Left lung (tissue), 4 donors: ENCODE measurements at regions not wholly inside any gene's neighbourhood (a gene's known extent, or its start where the extent isn't known, plus 50 kb on each side); places are given as distances from the start of the nearest gene placed in this dataset.

Experiments
- ATAC-seq: fragments of 200-7000 bp; cut with Tn5 transposase; one replicate; pipeline ENCODE4 v1.9.1; 2020; ENCODE audit warnings: moderate library complexity
- DNase-seq, 4 donors: peaks; one replicate each; pipeline ENCODE4 v3.0.0-alpha.2; 2013 to 2020
- H3K27ac ChIP-seq, 2 donors: fragments of 200-600 bp; sonication (generic) in 1 of 2; one replicate each; pipeline versions ENCODE4 v1.5.0 to v1.8.0; 2020 to 2021
- H3K27me3 ChIP-seq, 2 donors: fragments of 200-600 bp; sonication (generic) in 1 of 2; one replicate each; pipeline versions ENCODE4 v1.5.0 to v1.8.0; 2020 to 2021
- H3K36me3 ChIP-seq, 2 donors: fragments of 200-600 bp; sonication (generic) in 1 of 2; one replicate each; pipeline versions ENCODE4 v1.5.0 to v1.8.0; 2020 to 2021
- H3K4me1 ChIP-seq, 2 donors: fragments of 200-600 bp; one replicate each; pipeline ENCODE4 v1.8.0; 2021
- H3K4me3 ChIP-seq, 2 donors: fragments of 200-600 bp; sonication (generic) in 1 of 2; one replicate each; pipeline versions ENCODE4 v1.5.0 to v1.8.0; 2020 to 2021; ENCODE audit warnings: mild to moderate bottlenecking in 1 of 2
- H3K9me3 ChIP-seq, 2 donors: fragments of 200-600 bp; sonication (generic) in 1 of 2; one replicate each; pipeline versions ENCODE4 v1.5.0 to v1.8.0; 2020 to 2021
- CTCF ChIP-seq, 2 donors: fragments of 200-600 bp; sonication (generic) in 1 of 2; IDR thresholded peaks; one replicate each; pipeline versions ENCODE4 v1.5.0 to v1.8.0; 2021; ENCODE audit warnings: antibody characterized with exemption in 2 of 2
- intact Hi-C, 2 donors: fragments of 100-400 bp; cut with DNase I; formaldehyde crosslinking; loops; one replicate each; pipeline versions ENCODE4 v1.11.2 to v1.14.2; 2022
- donor health status: DM: no; HTN: yes; CAD: no.
- donor health status: DM: no; HTN: no; CAD: no.

- Histone ChIP-seq H3K36me3 (no peaks in the 10 kb centered on the region), H3K4me3 (no peak overlapping the region), H3K27ac (no peak overlapping the region), H3K4me1 (no peaks in the 10 kb centered on the region), H3K9me3 (peaks cover 0 to 25% of the 10 kb centered on the region in 2 donors), H3K27me3 (no peaks in the 10 kb centered on the region)
- no peak for TF ChIP-seq CTCF (IDR thresholded peaks at IDR 0.05)
- DNase-seq = peak in 1 of 4 donors; percentile 26
- peak; percentile 51 for ATAC-seq
- intact Hi-C loops = no loop called here
Observed at GRCh38 chr5:3311433-3311832, 284.2 kb upstream of the IRX1 start.

- H3K36me3 ChIP-seq = no peaks in the 10 kb centered on the region
- peak in 1 of 4 donors; percentile 17 for DNase-seq
- TF ChIP-seq CTCF (IDR thresholded peaks at IDR 0.05) = no peak
- ATAC-seq = peak; percentile 93
- H3K4me1 ChIP-seq = no peaks in the 10 kb centered on the region
- intact Hi-C loops = no loop called here
- H3K9me3 ChIP-seq = peaks cover 0 to 25% of the 10 kb centered on the region in 2 donors
- H3K4me3 ChIP-seq = no peak overlapping the region
- H3K27ac ChIP-seq = no peak overlapping the region
- no peaks in the 10 kb centered on the region for H3K27me3 ChIP-seq
Observed at GRCh38 chr5:3310541-3311261, 284.9 kb upstream of the IRX1 start.

- intact Hi-C loops = no loop called here
- no peak for TF ChIP-seq CTCF (IDR thresholded peaks at IDR 0.05)
- ATAC-seq = no peak
- H3K4me1 ChIP-seq = no peaks in the 10 kb centered on the region
- no peak overlapping the region for H3K4me3 ChIP-seq
- no peak for DNase-seq
- H3K9me3 ChIP-seq = peaks cover 0 to 25% of the 10 kb centered on the region in 2 donors
- H3K27ac ChIP-seq = no peak overlapping the region
- no peaks in the 10 kb centered on the region for H3K36me3 ChIP-seq
- H3K27me3 ChIP-seq = no peaks in the 10 kb centered on the region
Observed at GRCh38 chr5:3309538-3309937, 286.1 kb upstream of the IRX1 start.

DNA sequence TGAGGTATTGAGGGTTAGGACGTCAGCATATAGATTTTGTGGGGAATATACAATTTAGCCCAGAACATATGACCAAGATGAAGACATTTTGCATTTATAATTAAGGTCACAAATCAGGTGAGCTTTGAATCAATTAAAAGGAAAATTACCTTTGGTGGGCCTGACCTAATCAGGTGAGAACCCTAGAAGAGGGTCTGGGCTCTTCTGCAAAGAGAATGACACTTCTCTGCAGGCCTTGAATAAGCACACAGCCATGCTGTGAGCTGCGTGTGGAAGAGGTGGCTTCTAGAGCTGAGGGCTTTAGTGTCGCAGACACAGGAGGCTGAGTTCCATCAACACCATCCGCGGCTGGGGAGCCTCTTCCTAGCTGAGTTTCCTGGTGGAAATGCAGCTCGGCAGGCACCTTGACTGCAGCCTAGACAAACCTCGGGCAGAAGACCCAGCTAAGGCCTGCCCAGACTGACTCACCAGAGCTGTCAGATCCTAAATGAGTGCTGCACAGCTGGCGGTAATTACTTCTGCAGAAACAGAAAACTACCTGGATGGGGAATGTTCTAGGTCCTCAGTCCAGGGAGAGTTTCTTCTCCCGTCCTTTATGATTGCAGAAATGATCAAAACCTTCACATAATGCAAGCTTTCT is 287.5 kb upstream of the IRX1 start:
- Histone ChIP-seq H3K9me3 (peaks cover 0 to 25% of the 10 kb centered on the region in 2 donors), H3K27ac (no peak overlapping the region), H3K4me3 (no peak overlapping the region), H3K4me1 (no peaks in the 10 kb centered on the region), H3K36me3 (no peaks in the 10 kb centered on the region), H3K27me3 (no peaks in the 10 kb centered on the region)
- TF ChIP-seq CTCF (IDR thresholded peaks at IDR 0.05) = no peak
- no peak for DNase-seq
- no peak for ATAC-seq
- intact Hi-C loops = no loop called here

GRCh38 chr5:3305432-3305831 is 290.2 kb upstream of the IRX1 start:
- H3K27ac ChIP-seq = no peak overlapping the region
- peaks cover 0 to 3% of the 10 kb centered on the region in 2 donors for H3K9me3 ChIP-seq
- ATAC-seq (no peak), DNase-seq (no peak)
- H3K4me3 ChIP-seq = no peak overlapping the region
- intact Hi-C loops = no loop called here
- H3K27me3 ChIP-seq = no peaks in the 10 kb centered on the region
- no peaks in the 10 kb centered on the region for H3K4me1 ChIP-seq
- H3K36me3 ChIP-seq = no peaks in the 10 kb centered on the region
- no peak for TF ChIP-seq CTCF (IDR thresholded peaks at IDR 0.05)
